Omental fat pad (tissue), 3 donors: ENCODE measurements at regions not wholly inside any gene's neighbourhood (a gene's known extent, or its start where the extent isn't known, plus 50 kb on each side); places are given as distances from the start of the nearest gene placed in this dataset.
A peak's percentile ranks its signal among the peaks of the same experiment; 100 is the strongest.

Experiments
- ATAC-seq: fragments of 150-250 bp; one replicate; pipeline ENCODE4 v1.9.1; 2016; ENCODE audit warnings: mild to moderate bottlenecking, moderate library complexity; ENCODE audit not compliant: low FRiP score
- DNase-seq: peaks from one replicate; pipeline ENCODE4 v3.0.0-alpha.2; 2019; ENCODE audit warnings: low spot score
- CTCF ChIP-seq, 3 donors: fragments of 450-650 bp; IDR thresholded peaks; one replicate each; pipeline ENCODE4 v1.5.1; 2016 to 2017; ENCODE audit warnings: antibody characterized with exemption in 3 of 3, mild to moderate bottlenecking in 3 of 3, moderate library complexity in 2 of 3

GRCh38 chr12:131608740-131609690 lies 101.9 kb upstream of the SFSWAP start:
- ATAC-seq (peak; percentile 73), DNase-seq (peak; percentile 51)
- TF ChIP-seq CTCF (IDR thresholded peaks at IDR 0.05): peak in 1 of 3 donors; percentile 31

GRCh38 chr12:131609762-131610161 lies 101.1 kb upstream of the SFSWAP start:
- no peak for ATAC-seq

GRCh38 chr12:131610181-131610580 lies 100.7 kb upstream of the SFSWAP start:
- DNase-seq (no peak), ATAC-seq (no peak)
- no peak for TF ChIP-seq CTCF (IDR thresholded peaks at IDR 0.05)

More at GRCh38 chr12:131609762-131610161, 101.1 kb upstream of the SFSWAP start:
- TF ChIP-seq CTCF (IDR thresholded peaks at IDR 0.05): no peak
- DNase-seq: no peak

GRCh38 chr12:131610891-131611290 lies 100.0 kb upstream of the SFSWAP start:
- DNase-seq: no peak
- ATAC-seq: no peak
- TF ChIP-seq CTCF (IDR thresholded peaks at IDR 0.05): no peak

- DNase-seq (no peak), ATAC-seq (no peak)
- no peak for TF ChIP-seq CTCF (IDR thresholded peaks at IDR 0.05)
Observed at GRCh38 chr12:131611416-131612091, 99.3 kb upstream of the SFSWAP start.

GRCh38 chr12:131612092-131612755 lies 98.7 kb upstream of the SFSWAP start:
- ATAC-seq: no peak
- no peak for TF ChIP-seq CTCF (IDR thresholded peaks at IDR 0.05)

More at GRCh38 chr12:131612092-131612755, 98.7 kb upstream of the SFSWAP start:
- no peak for DNase-seq
